Mucosa of descending colon (tissue), 3 donors: ENCODE measurements at regions not wholly inside any gene's neighbourhood (a gene's known extent, or its start where the extent isn't known, plus 50 kb on each side); places are given as distances from the start of the nearest gene placed in this dataset.
"Not testable (repeated sequence)": the region's sequence is repeated elsewhere in the genome, so short reads cannot be mapped to it uniquely, and the experiment has no call there.

Source experiments
- ATAC-seq: fragments of 200-7000 bp; cut with Tn5 transposase; one replicate; pipeline ENCODE4 v1.9.1; 2020; ENCODE audit warnings: mild to moderate bottlenecking, moderate library complexity
- DNase-seq, 3 donors: peaks; one replicate each; pipeline ENCODE4 v3.0.0-alpha.2; 2020
- H3K36me3 ChIP-seq: fragments of 200-600 bp; one replicate; pipeline ENCODE4 v1.8.0; 2021; ENCODE audit warnings: low read depth, mild to moderate bottlenecking
- H3K4me1 ChIP-seq: fragments of 200-600 bp; one replicate; pipeline ENCODE4 v1.8.0; 2021; ENCODE audit warnings: low read depth, mild to moderate bottlenecking
- H3K4me3 ChIP-seq: fragments of 200-600 bp; one replicate; pipeline ENCODE4 v1.8.0; 2021; ENCODE audit warnings: mild to moderate bottlenecking
- H3K9me3 ChIP-seq: fragments of 200-600 bp; one replicate; pipeline ENCODE4 v1.8.0; 2021; ENCODE audit warnings: mild to moderate bottlenecking
- CTCF ChIP-seq: fragments of 200-600 bp; IDR thresholded peaks from one replicate; pipeline ENCODE4 v1.8.0; 2022; ENCODE audit warnings: antibody characterized with exemption, mild to moderate bottlenecking
- intact Hi-C, 2 donors: fragments of 100-400 bp; cut with DNase I in 1 of 2; cut with micrococcal nuclease in 1 of 2; formaldehyde crosslinking; loops; one replicate each; pipeline versions ENCODE4 v1.11.0 to v1.11.1; 2022; cut with DNase I, micrococcal nuclease
- donor health status: DM: no; HTN: no; CAD: no; lungs with moderate emphysema.
- donor health status: DM: no; HTN: no; CAD: no.
- donor health status: DM: no; HTN: yes; CAD: no.

GRCh38 chr19:28363254-28363653 is 849.7 kb downstream of the UQCRFS1 start:
- H3K4me3 ChIP-seq, result no peak overlapping the region
- no peak for ATAC-seq
- H3K4me1 ChIP-seq, result no peaks in the 10 kb centered on the region
- no peaks in the 10 kb centered on the region for H3K9me3 ChIP-seq
- DNase-seq, result no peak
- no peaks in the 10 kb centered on the region for H3K36me3 ChIP-seq
- TF ChIP-seq CTCF, result no peak
- intact Hi-C loops, result no loop called here

- intact Hi-C loops, result no loop called here
- no peak for ATAC-seq
- Histone ChIP-seq H3K9me3 (no peaks in the 10 kb centered on the region), H3K36me3 (no peaks in the 10 kb centered on the region), H3K4me3 (no peak overlapping the region), H3K4me1 (no peaks in the 10 kb centered on the region)
- DNase-seq, result no peak
- TF ChIP-seq CTCF, result no peak
Measured at GRCh38 chr19:28359431-28360414, 853.2 kb downstream of the UQCRFS1 start.

GRCh38 chr19:28358633-28359032 is 854.3 kb downstream of the UQCRFS1 start:
- TF ChIP-seq CTCF, result no peak
- H3K4me3 ChIP-seq, result no peak overlapping the region
- no peaks in the 10 kb centered on the region for H3K9me3 ChIP-seq
- intact Hi-C loops, result no loop called here
- DNase-seq, result no peak
- H3K4me1 ChIP-seq, result no peaks in the 10 kb centered on the region
- no peak for ATAC-seq
- no peaks in the 10 kb centered on the region for H3K36me3 ChIP-seq

- H3K4me1 ChIP-seq, result no peaks in the 10 kb centered on the region
- no peak for DNase-seq
- H3K4me3 ChIP-seq, result no peak overlapping the region
- H3K9me3 ChIP-seq, result no peaks in the 10 kb centered on the region
- no peaks in the 10 kb centered on the region for H3K36me3 ChIP-seq
- intact Hi-C loops, result no loop called here
- no peak for ATAC-seq
- no peak for TF ChIP-seq CTCF
Measured at GRCh38 chr19:28351761-28352160, 861.2 kb downstream of the UQCRFS1 start.

GRCh38 chr19:28351321-28351720 is 861.6 kb downstream of the UQCRFS1 start:
- H3K4me1 ChIP-seq, H3K36me3 ChIP-seq, intact Hi-C loops, H3K9me3 ChIP-seq, ATAC-seq, DNase-seq, H3K4me3 ChIP-seq: not testable (repeated sequence)

GRCh38 chr19:28350673-28351072 is 862.3 kb downstream of the UQCRFS1 start:
- DNase-seq (no peak), ATAC-seq (no peak)
- Histone ChIP-seq H3K4me1 (no peaks in the 10 kb centered on the region), H3K4me3 (no peak overlapping the region), H3K36me3 (no peaks in the 10 kb centered on the region), H3K9me3 (no peaks in the 10 kb centered on the region)
- intact Hi-C loops, result no loop called here
- TF ChIP-seq CTCF, result no peak
